Stimulated activated CD4-positive, alpha-beta T cell treated with anti-CD3 and anti-CD28 coated beads, Interleukin-1b, Interleukin-23, amount 100 ng/mL, for 48 hours (primary cell): ENCODE measurements at regions not wholly inside any gene's neighbourhood (a gene's known extent, or its start where the extent isn't known, plus 50 kb on each side); places are given as distances from the start of the nearest gene placed in this dataset.
"Not testable (repeated sequence)": the region's sequence is repeated elsewhere in the genome, so short reads cannot be mapped to it uniquely, and the experiment has no call there.

Experiments used
- DNase-seq: peaks from one replicate; pipeline ENCODE4 v3.0.0-alpha.2; 2020

GRCh38 chr19:33866696-33867095 lies 70.0 kb downstream of the KCTD15 start:
- no peak for DNase-seq

DNA sequence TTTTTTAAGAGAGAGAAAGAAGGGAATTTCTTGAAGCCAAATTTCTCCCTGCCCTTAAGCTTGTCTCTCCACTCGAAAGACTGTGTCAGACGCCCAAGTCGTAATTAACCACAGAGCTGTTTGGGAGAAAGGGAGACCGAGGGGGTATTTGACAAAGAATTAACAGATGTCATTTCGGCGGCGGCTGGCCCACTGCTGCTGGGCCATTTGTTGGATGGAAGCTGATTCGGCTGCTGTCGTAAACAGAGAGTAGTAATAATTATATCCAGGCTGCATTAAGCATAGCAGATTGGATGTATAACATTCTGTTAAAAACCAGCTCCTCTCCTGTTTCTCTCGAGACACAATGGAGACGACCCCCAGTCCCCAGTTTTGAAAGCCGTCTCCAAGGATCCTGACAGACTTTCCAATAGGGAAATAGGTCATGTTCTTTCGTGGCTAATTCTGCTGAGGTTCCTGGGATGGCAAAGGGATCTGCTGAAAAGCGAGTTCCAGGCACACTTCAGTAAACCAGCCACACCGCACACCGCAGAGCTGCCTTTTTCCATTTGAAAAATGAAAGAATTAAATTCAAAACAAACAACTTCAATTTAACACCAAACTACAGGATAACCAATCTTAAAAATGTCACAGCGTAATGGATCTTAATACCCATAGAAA lies 71.5 kb downstream of the KCTD15 start:
- no peak for DNase-seq

DNA sequence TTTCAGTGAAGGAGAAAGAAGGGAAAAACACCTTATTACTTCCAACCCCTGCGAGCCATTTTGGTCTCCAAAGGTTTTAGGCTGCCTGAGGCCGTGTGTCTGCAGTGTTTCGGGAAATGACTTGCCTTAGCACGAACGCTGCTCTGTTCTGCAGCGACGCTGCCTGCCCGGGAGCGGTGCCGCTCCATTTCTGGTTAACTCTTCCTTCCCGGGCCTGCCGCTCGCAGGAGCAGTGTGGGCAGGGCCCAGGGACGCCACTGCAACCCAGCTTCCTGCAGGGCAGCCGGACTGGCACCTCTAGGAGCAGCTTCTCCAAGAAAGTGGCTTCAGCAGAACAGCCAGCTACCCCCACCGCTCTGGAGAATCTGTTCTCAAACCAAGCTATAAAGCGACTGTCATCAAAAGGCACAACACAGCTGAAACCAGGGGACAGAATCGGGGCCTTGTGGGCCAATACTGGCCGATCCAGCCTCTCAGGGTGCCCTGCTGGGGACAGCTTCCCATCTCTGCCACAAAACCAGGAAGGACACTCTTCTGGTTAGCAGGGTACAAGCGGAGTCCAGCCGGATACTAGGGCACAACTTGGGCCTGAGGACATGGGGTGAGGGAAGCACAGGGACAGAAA lies 72.2 kb downstream of the KCTD15 start:
- no peak for DNase-seq

GRCh38 chr19:33870298-33870932 lies 73.7 kb downstream of the KCTD15 start:
- DNase-seq, result not testable (repeated sequence)

DNA sequence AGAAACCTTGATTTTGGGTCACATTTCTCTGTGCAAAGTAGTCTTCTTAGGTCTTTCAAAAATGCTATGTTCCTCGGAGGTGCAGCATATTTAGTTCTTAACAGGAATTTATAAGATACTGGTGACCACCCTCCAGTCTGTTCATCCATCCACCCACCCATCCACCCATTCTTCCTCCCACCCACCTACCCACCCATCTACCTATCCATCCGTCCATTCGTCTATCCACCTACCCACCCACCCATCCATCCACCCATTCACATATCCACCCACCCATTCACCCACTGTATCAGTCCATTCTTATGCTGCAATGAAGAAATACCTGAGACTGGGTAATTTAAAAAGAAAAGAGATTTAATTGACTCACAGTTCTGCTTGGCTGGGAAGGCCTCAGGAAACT lies 74.9 kb downstream of the KCTD15 start:
- DNase-seq, result no peak

DNA sequence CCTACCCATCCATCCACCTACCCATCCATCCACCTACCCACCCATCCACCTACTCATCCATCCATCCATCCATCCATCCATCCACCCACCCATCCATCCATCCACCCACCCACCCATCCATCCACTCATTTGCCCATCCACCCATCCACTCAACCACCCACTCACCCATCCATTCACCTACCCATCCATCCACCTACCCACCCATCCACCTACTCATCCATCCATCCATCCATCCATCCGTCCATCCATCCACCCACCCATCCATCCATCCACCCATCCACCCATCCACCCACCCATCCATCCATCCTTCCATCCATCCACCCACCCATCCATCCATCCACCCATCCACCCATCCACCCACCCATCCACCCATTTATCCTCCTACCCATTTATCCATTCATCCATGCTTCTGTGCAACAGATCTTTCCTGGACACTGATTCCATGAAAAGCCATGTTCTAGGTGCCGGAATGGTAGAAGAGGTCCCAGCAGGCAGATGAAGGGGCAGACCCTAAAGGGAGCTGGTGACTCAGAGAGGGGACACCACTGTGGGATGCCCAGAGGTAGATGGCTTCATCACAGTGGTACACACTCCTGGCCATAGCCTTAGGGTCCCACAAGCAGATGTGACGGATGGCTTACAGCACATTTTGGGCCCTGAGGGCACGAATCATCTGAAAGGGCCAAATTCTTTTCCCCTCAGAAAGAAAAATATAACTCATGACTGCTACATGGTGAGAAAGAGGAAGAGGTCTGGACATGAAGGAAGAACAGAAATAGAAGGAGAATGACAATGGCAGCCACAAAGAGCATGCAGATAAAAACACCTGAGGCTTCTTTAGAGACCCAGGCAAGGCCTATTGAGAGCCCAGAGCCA lies 76.0 kb downstream of the KCTD15 start:
- DNase-seq, result no peak

DNA sequence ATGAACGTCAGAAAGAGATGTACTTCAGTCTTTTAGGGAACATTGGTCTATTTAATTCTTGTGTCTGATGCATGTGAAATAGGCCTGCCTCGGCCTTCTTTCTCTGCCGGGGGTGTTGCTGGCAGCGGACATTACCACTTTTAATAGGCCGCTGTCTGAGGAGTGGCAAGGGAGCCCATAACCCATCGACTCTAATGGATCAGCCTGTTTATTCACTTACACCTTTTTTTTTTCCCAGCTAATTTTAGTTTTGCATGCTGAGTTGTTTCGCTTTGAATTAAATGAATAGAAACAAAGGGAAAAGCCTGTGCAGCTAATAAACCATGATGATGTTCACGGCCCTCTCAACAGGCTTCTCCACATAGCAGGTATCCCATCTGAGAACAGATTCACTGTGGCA lies 78.4 kb downstream of the KCTD15 start:
- no peak for DNase-seq

DNA sequence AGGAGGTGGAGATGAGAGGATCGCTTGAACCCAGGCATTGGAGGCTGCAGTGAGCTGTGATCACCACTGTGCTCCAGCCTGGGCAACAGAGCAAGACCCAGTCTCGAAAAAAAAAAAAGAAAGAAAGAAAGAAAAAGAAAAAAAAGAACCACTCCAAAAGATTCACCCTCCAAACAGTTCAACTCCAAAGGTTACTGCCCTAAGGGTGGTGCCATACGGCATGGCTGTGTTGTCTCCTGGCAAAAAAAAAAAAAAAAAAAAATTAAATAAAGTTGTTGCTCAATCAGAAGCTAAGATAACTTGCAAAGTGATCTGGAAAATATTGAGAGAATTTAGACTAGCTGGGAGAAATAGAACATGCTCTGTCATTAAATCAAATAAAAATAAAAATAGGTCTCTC lies 79.5 kb downstream of the KCTD15 start:
- no peak for DNase-seq

GRCh38 chr19:33878030-33878544 lies 81.4 kb downstream of the KCTD15 start:
- DNase-seq, result no peak

GRCh38 chr19:33878910-33879810 lies 82.5 kb downstream of the KCTD15 start:
- no peak for DNase-seq

DNA sequence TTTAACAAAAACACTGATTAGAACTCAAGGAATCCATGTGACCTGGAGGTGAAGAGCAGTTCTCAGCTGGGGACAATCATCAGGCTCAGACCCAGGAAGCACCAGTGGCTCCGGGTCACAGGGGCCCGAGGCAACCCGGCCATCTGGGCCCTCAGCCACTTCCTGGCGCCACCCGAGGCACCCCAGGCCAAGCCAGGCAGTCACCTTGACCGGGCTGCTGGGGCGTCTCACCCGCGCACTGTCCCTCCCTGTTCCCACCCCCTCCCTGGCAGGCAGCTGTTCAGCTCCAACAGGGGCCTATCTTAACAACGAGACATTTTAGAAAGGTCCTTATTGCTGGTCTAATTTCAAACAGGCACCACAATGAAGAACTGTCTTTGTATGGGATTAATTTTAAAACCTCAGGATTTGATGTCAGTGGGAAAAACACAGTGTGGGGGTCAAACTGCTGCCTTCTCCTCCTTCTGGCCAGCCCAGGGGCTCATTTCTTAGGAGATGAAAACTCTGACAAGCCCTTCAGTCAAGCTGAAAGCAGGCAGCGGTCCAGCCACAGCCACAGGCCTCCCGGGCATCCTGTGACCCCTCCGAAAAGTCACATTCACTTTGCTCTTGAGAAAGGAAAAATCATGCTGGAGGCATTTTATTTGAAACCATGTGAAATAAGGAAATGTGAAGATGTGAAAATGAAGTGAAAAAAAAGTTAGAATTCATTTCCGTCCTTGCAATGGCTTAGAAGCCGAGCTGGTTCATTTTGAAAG lies 83.3 kb downstream of the KCTD15 start:
- DNase-seq, result no peak

DNA sequence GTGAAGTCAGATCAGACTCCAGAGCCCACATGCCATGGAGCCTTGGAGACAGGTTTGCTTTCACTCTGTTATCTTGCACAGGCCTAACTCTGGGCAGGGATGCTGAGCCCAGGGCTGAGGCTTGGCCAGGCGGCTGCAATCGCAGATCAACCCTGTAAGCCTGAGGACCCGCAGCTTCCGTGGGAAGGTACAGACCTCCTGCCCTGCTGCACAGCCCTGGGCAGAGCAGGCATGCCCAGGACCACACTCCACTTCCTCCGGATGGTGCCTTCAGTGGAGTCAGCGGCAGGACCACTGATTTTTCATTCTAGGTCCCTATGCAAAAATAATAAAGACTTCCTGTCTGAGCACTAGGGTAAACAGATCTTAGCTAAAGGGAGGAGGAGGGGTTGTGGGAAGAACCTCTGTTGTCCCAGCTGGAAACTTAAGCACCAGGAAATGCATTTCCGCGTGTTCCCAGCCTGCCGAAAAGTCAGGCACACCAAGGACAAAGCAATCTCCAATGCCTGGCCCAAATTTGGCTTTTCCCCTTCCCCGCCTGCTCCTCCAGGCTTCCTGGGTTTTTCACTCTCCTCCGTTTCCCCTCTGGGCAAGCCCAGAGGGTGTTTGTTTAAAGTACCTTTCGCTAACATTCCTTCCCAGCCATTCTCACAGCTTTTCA lies 87.3 kb downstream of the KCTD15 start:
- no peak for DNase-seq

DNA sequence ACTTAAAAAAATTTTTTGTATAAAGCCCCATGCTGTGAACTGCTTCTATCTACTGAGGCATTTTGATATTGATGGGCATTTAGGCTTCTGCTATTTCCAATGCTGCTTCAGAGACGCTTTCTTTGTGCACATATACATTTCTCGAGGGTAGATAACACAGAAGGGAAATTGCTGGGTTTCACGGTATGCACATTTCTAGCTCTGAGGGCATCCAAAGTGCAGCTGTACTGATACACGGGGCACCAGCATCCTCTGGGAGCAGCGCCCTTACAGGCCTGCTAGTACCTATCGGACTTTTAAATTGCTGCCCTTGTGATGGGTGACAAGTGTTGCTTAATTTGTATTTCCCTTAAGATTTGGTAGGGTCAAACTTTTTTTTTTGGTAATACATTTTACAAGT lies 88.6 kb downstream of the KCTD15 start:
- no peak for DNase-seq

DNA sequence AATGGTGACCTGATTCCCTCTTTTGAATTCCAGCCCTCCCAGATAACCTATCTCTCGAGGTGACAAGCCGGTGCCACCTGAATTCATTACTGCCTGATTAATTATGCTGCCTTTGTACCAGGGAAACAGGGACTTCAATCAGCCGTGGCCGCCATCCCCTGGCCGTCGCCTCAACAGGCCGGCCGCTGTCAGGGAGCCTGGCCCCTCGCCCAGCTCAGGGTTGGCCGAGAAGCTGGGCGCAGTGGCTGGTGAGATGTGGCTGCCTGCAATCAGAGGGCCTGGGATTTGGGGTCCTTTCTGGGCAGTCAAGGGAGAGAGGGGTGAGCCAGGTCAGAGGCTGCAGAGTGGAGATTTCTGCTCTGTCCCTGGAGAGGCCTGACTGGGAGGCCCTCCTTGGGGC lies 91.2 kb downstream of the KCTD15 start:
- DNase-seq, result no peak

DNA sequence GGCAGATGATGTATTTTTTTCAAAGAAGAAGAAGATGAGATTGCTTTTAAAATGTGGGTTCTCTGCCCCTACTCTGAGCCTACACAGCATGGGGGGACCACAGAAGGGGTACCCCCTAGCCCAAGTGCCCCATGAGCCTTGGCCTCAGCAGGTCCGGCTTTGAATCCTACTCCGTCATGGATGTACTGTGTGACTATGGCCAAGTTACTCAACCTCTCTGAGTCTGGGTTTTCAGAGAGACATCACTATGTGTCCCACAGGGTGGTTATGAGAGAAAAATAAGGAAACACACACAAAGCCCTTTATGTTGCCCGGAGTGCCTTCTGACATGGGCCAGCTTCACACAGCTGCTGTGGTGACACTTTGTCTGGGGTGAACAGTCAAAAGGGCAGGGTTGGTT lies 92.0 kb downstream of the KCTD15 start:
- DNase-seq, result no peak

DNA sequence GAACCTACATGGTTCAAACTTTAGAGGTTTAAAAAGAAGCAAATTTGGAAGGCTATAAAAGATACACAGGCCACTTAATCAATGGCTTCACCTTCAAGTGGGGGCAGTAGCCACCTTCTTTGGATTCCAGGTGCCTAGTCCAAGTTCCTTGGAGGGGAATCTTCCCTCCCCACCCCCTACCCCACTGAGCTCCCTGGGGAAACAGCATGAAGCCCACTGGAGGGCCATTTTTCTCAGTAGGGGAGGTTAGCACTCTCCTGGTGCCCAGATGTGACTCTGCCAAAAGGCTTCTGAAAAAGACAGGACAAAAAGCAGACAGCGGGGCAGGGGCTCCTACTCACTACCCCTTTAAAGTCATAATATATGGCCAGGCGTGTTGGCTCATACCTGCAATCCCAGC lies 93.9 kb downstream of the KCTD15 start:
- no peak for DNase-seq

GRCh38 chr19:33891773-33892172 lies 95.1 kb downstream of the KCTD15 start:
- no peak for DNase-seq

- no peak for DNase-seq
Observed at GRCh38 chr19:33894787-33895186, 98.1 kb downstream of the KCTD15 start.

DNA sequence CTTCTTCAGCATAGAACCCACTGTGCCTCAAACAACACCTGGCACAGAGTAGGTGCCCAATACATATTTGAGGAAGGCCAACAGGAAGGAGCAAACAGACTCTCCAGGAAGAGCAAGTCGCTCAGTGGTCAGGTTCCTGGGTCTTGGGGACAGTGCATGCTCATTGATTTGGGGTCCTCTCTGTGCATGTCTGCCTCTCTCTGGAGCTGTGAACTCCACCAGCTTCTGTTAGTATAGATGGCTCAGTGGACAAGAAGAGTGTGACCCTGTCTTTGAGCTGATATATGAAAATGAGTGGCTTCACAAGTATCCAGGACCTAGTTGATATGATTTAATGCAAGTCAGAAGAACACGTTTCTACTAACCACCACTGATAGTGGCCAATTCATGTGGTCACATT lies 98.7 kb downstream of the KCTD15 start:
- DNase-seq, result no peak

- no peak for DNase-seq
Observed at GRCh38 chr19:33898062-33898677, 101.5 kb downstream of the KCTD15 start.
